HG02642 (cell line): ENCODE measurements at regions not wholly inside any gene's neighbourhood (a gene's known extent, or its start where the extent isn't known, plus 50 kb on each side); places are given as distances from the start of the nearest gene placed in this dataset.

Experiments
- ATAC-seq: cut with Tn5 transposase; IDR thresholded peaks from one replicate; pipeline ENCODE4 v1.9.1; 2021; ENCODE audit warnings: mild to moderate bottlenecking; ENCODE audit not compliant: unreplicated experiment, poor library complexity

DNA sequence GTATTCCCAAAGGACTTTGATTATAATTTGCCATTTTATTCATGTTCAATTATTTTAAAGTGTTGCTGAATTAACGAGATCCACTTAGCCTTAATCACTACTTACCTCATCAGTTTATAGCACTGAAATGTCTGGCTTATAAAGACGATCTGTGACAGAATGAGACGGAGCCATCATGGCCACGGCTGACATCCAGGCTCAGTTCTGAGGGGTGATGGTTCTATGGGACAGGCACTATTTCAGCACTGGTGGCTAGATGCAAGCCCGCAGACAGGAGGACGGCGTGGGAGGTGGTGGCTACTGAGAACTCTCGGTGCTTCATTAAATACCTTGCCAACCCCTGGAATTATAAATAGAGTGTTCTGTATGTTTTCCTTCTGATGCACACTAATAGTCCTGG is 1084.2 kb upstream of the TENM3 start:
- no peak for ATAC-seq

GRCh38 chr4:181161669-181162068 is 1081.5 kb upstream of the TENM3 start:
- no peak for ATAC-seq

- no peak for ATAC-seq
Observed at GRCh38 chr4:181162266-181162665, 1080.9 kb upstream of the TENM3 start.

GRCh38 chr4:181162676-181163075 is 1080.5 kb upstream of the TENM3 start:
- ATAC-seq: no peak

- no peak for ATAC-seq
Observed at GRCh38 chr4:181166742-181167399, 1076.3 kb upstream of the TENM3 start.

DNA sequence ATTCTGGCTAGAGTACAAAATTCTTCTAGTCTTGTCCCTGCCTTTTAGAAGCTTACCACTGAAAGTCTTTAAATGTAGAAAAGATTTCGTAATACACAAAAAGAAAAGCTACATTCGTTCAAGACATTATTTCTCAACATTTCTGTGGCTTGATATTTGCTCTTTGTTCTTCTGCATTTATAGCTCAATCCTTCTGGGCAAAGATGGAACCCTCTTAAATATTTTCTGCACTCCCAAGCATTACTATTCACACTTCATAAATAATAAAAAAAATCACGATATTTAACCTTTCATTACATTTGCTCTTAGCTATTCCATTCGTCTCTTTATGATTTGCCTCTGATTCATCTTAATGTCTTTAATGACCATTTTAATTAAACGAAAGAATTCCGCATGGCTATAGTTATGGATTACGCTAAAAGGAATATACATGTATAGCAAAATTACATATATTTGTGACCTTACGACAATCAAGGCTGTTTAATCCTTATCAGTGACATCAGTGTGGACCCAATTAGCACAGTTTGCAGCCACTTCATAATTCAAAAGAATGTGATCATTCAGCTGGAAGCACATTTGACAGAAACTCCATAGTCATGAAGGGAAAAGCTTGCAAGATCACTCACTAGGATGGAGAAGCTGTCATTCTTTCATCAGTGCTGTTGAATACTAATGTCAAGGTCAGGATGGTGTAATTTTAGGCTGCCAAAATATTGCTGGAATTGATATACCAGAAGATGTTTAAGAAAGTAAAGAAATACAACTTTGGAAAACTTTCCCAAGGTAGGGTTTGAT is 1075.0 kb upstream of the TENM3 start:
- no peak for ATAC-seq

DNA sequence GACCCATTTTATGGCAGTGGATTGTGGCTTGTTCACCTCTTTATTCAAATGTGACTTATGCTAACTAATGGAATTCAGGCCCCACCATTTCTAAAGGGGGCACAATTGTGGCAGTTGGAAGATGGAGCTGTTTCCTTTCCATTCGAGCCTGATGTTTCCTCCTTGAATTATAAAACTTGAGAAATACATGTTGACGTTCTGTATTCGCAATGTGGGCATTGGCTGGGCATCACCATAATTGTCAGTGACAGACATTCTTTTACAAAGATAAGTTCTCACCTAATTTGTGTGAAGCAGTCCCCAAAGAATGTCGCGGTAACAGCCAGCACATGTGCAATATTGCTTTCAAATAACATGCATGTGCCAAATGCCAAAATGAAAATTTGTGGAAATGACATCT is 1070.2 kb upstream of the TENM3 start:
- no peak for ATAC-seq

GRCh38 chr4:181176306-181176705 is 1066.9 kb upstream of the TENM3 start:
- no peak for ATAC-seq

DNA sequence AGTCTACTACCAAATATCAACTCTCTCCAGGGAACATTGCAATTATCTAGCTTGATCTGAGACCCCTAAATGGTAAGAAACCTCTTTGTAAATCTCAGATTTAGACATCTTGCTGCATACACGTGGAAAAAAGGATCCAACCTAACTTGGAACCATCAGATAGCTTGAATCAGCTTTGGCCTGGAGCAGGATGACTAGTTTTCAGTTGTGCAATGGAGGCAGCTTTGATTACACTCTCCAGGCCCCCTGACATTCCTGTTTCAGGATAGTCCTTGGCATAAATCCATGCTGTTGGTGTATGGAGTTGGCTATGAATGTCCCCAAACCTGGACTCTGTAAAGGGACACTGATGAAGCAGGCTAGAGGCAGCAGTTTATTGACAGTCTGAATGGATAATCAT is 1061.9 kb upstream of the TENM3 start:
- ATAC-seq: no peak

DNA sequence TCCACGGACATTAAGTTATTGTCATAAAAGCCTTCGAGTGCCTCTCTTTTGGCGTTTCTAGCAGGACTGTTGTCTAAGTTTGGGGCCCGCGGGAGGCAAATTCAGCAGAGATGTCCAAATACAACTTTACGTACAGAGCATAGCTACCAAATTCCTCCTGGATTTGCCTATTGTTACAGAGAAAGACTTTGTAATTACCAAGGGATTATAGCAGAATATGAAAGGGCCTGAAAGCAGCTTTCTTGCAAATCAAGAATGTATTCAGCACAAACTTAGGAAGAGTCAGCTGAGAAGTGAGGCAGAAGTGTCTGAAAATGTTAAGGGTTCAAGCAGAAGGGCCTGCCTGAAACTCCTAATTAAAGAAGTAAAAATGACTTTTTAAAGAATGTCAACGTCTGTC is 1053.5 kb upstream of the TENM3 start:
- no peak for ATAC-seq

DNA sequence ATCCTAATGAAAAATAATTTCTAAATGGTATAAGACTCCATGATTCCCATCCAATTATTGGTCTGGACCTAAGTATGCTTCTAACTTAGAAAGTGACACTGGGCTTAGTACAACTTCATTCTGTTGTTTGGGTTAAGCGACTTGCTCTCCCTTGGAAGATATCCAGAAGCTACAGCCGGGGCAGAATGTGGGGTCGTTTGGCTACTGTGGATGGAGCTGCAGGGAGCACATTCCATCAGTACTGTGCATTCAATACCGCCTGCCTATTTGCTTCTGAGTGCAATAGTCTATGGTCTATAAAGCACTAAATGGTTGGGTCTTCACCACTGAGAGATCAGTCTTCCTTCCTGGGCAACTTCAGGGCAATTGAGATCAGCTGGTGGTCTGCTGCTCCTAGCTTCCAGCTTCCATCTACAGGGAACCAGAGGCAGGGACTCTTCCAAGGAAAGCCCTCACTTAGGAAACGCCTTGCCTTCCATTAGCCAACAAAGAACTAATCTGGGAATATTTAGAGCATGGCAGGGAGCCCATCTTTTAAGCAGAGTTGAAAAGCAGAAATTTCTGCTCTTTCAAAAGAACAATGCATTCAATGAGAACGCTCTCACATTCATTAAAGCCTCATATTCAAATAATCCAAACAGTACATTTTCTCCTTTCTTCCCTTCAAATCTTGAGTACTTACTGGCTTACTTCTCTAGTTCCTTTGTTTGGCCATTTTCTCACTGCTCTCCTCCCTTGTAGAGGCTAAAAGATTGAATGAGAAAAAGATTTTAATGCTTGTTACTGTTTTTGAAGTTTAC is 1049.9 kb upstream of the TENM3 start:
- no peak for ATAC-seq

GRCh38 chr4:181194096-181194495 is 1049.1 kb upstream of the TENM3 start:
- no peak for ATAC-seq

GRCh38 chr4:181200076-181200475 is 1043.1 kb upstream of the TENM3 start:
- no peak for ATAC-seq

- no peak for ATAC-seq
Observed at GRCh38 chr4:181202240-181202639, 1041.0 kb upstream of the TENM3 start.

DNA sequence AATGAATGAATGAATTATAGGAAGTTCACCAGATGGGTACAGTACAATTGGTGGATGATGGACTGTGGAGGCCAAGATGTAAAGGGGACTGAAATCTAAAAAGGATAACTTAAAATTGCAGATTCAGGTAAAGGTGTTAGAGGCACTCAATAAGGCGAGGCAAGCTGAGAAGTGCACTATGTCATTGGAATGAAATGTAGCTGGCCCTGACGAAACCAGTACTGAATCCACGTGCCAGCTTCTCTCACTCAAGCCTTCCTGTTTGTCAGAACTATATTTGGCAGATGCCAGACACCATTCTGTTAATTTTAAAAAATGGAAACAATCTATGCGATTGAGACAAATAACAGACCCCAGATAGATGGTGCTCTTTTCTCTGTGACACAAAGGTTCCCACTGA is 1039.1 kb upstream of the TENM3 start:
- ATAC-seq: no peak

DNA sequence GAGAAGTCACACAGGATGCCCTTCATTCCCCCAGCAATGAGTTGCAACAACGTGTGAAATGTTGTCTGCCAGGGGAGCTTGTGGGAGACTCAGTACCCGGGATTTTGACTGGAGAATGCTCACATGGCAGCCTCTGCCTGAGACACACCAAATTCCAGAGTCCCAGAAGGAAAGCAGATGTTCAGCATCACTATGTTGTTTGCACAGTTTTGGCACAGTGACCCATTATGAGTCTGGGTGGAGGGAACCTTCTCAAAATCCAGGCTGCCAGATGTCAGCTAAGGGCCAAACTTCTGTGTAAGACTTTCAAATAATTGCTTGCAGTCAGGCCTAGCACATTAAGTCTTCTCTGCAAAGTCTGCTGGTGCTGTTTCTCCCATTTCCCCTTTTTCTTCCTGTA is 1029.7 kb upstream of the TENM3 start:
- ATAC-seq: no peak

GRCh38 chr4:181216501-181216900 is 1026.7 kb upstream of the TENM3 start:
- no peak for ATAC-seq

- ATAC-seq: no peak
Observed at GRCh38 chr4:181219783-181220416, 1023.3 kb upstream of the TENM3 start.

- no peak for ATAC-seq
Observed at GRCh38 chr4:181224852-181225251, 1018.4 kb upstream of the TENM3 start.

DNA sequence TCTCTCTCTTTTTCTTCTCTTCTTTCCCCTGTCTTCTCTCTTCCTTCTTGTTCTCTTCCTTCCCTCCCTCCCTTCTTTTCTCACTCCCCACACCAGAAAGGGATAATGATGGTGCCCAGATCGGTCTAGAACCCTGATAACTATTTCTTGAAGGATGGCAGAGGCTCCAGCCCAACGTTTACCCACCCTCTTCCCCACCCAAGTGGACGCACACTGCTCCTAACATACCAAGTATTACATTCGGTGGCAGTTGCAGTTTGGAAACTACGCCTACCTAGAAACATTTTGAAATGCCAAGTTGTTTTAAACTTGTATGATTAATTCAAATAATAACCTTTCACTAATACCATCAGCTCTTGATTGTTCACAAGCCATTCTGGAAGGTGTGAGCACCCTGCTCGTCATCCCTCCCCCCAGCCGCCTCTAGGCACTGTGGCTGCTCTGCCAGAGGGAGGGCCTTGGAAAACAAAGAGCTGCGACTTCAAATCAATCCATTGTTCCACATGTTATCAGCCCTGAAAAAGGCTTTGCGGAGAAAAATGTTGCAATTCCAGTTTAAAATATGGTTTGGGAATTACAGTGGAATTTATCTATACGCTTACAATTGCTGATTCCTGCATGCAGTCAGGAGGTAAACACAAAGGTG is 1017.5 kb upstream of the TENM3 start:
- ATAC-seq: no peak
